HG03378 (cell line): ENCODE measurements at regions not wholly inside any gene's neighbourhood (a gene's known extent, or its start where the extent isn't known, plus 50 kb on each side); places are given as distances from the start of the nearest gene placed in this dataset.

Source experiments
- ATAC-seq: cut with Tn5 transposase; IDR thresholded peaks from one replicate; pipeline ENCODE4 v1.9.1; 2021; ENCODE audit warnings: mild to moderate bottlenecking, moderate library complexity; ENCODE audit not compliant: unreplicated experiment

DNA sequence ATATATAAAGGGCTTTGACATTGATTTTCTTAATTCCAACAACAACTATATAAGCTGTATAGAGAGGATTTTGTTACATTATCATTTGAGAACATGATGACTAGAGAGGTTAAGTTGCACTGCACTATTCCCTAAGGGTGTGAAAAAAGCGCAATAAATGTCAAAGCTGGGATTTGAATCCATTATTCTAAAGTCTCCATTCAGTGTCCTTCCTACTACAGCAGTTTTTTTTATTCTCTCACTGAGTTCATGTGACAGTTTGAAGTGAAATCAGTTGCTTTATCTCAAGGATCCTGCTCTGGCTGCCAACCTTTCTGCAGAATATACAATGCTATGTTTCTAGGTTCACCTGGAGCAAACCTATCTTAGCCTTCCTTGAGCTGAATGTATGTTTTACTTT is 177.5 kb downstream of the ANKRD50 start:
- no peak for ATAC-seq

DNA sequence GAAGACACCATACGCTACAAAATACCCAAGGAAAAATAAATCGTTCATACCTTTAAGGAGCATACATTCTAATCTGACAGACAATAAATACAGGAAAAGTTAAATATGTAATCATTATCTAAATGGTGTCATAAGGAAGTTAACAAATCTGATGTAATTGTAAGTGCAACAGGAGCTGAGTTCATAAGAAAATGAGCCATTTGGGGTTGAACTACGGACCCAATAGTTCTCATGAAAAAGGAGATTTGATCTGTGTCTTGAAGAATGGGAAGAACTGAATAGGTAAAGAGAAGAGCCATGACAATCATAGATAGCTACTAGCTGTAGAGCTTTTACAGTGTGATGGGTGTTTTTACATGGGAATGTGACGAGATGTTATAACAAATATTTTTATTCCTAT is 175.6 kb downstream of the ANKRD50 start:
- no peak for ATAC-seq

DNA sequence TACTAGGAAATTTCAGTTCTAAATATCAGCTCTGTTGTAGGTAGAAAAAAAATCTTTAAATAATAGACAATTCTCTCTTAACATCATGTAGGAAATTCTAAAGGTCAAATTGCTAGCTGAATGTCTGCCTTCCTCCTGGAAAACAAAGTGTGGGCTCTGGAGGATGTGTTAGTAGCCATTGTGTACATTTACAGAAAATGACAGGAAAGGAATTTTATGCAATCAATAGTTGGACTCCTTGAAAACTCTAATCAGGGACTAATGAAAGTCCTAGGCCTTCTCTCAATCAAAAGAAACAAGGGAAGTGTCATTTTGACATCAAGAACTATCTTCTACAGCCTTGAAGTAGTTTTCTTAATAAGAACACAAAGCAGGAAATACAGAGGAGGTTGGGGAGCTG is 174.6 kb downstream of the ANKRD50 start:
- ATAC-seq = no peak

DNA sequence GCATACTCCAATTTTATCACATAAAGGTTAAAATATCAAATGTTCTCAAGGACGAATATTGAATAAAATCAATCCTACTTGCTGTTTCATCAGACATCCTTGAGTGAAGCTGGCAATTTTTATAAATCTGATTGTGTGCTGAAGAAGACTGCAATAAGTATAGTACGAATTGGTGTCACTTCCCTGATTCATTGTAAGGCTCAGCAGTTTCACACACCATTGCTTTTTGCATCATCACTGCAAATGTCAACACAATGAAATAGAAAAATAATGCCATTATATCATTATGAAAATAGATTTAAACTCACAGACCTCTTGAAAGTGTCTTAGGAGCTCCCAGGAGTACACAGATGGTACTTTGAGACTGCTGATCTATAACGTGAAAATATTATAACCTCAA is 172.5 kb downstream of the ANKRD50 start:
- ATAC-seq = no peak

DNA sequence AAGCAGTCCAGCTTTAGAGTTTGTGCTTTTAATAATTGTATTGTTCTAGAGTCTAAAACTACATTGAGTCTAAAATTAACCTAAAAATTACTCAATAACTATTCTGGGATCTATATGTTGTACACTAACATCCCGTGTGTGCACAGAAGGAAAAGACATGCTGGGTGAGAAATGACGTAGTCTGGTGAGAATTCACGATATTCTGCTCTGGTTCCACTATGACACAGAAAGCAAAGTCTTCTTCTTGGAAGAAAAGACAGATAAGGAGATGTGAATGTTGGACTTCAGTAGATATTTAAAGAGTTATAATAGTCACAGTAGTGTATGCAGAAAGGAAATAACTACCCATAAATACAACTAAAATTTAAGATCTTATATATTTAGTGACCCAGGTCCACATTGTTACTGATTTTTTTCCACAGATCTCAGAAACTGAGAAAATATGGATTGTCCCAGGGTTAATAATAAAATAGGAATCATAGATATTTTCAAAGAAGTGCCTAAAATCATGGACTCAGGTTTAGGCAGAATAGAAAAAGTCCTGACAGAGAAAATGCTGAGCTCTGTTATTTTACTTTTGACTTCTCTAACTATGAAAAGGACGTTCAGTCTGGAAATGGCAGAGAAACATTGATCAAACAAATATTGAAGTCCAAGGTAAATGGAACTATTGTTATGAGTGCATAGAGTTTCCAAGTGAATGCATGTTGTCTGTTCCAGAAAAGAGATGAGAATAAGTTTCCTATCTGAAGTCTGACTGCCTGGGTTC is 170.7 kb downstream of the ANKRD50 start:
- no peak for ATAC-seq

DNA sequence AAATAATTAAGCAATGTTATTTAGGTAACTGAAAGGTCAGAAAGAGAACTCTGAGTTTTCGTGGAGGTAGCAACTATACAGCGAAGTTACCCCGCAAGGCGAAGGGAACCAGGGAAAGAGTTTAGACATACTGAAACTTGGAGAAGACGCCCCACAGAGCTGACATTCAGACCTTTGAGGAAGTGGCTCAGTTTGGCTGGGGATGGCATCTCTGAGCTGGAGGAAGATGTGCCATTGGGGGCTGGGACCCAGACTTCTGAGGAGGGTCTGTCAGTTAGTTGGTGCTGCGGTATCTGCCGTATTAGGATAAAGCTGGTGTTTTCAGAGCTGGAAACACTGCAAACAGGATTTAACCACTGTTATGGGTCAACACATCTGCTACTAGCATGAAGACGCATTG is 156.6 kb downstream of the ANKRD50 start:
- no peak for ATAC-seq

DNA sequence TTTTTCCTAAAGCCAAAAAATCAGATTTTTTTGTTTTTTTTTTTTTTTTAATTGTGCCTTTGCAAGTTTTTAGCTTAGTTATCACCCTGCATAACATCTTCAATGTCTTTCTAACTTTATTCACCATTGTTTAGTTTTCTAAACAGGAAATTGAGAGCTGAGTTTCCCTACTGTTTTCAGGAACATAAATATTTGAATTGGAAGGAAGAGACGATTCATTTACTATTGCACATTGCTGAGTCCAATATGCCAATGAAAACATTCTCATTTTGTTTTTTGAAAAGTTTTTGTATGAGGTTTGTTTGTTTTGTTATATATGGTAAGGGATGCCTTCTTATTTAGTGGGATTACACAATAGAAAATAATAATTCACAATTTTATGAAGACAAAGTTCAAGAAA is 148.4 kb downstream of the ANKRD50 start:
- ATAC-seq = no peak

DNA sequence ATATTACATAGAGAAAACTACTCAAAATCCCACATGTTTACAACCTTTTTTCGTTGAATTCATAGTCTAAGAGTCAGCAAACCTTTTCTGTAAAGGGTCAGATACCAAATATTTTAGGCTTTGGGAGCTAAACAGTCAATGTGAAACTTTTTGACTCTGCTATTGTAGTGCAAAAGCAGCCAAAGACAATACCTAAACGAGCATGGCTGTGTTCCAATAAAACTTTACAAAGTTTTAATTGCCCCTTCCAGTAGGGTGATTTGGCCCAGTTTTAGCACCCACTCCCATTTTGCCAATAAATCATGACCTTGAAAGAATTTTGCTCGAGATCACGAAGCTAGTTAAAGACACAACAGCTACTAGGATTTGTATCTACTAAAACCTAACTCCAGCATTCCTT is 147.2 kb downstream of the ANKRD50 start:
- no peak for ATAC-seq

DNA sequence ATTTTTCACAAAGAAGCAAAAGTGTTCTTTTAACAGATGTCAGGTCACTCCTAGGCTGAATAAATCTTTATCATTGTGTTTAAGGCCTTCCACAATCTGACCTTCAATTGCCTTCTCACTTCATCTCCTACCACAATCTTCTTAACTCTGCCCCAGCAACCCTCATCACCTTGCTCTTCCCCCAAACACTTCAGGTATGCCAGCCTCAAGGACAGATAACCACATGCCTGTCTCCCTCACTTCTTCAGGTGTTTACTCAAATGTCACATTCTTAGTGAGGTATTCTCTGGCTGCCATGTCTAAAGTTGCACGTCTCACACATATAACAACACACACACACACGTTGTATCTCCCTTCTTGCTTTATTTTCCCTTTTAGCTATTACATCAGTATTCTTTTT is 146.5 kb downstream of the ANKRD50 start:
- ATAC-seq = no peak

DNA sequence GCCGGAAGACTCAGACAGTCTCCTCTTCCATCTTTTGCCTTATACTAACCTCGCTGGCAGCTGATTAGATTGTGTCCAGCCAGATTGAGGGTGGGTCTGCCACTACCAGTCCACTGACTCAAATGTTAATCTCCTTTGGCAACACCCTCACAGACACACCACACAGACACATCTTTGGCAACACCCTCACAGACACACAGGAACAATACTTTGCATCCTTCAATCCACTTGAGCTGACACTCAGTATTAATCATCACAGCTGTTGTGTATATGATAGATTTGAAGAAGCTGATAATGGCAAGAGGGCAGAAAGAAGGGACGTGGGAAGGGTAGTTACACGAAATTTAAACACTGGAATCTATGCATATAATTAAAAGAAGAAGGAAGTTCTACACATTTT is 139.5 kb downstream of the ANKRD50 start:
- ATAC-seq = no peak

DNA sequence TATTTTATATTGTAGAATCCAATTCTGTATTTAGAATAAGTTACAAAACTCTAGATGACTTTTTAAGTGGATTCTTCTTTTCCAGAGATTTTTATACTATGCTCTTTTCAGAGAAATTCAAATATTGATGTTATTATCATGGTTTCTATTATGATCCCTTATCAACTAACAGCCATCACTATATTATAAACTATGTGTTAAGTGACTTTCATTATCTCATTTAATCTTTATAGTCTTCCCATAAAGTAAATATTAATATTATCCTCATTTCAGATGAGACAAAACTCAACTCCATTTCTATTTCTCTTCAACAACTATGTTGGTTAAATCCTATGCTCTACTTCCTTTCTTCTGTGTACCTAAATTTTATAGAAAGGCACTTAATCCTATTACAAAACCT is 132.6 kb downstream of the ANKRD50 start:
- ATAC-seq = no peak

DNA sequence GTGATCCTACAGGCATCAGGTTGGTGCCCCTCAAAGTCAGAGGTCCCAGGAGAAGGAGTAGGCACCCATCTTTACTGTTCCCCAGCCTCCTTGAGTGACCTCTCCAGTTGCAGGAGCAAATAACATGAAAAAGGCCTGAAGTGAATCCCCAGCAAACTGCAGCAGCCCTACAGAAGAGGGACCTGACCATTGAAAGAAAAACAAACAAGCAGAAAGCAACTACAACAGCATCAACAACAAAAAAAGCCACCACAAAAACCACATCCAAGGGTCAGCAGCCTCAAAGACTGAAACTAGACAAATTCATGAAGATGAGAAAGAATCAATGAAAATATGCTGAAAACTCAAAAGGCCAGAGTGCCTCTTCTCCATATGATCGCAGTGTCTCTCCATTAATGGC is 128.7 kb downstream of the ANKRD50 start:
- no peak for ATAC-seq

DNA sequence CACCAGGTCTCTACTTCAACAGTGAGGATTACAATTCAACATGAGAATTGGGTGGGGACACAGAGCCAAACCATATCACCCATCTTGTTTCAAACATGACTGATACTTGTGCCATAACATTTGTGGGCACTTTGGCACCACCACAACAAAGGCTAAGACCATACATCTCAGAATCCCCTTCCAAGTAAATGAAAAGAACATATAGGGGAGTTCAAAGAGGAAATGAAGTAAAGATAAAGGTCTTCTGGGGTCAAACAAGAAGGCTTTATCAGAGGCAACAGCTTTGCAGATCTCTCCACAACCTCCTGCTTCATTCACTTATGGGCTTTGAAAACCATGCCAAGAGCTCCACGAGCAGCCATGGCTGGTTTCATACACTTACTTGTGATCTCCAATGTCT is 122.7 kb downstream of the ANKRD50 start:
- ATAC-seq = no peak

DNA sequence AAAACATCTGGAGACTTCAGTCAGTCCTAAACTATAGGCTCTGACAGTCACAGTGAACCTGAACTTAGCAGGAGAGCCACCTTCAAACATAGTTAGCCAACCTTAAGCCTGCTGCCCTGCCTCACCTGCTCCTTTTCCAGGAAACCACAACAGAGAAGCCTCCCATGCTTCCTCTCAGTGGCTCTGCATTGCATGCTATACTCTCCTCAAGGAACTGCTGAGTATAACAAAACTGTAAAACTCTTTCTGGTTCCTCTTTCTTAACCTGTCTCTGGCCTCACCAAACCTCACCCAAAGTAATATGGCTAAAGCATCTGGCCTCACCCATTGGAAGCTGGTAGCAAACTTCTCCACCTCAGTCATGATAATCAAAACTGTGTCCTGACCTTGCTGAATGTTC is 122.1 kb downstream of the ANKRD50 start:
- no peak for ATAC-seq

DNA sequence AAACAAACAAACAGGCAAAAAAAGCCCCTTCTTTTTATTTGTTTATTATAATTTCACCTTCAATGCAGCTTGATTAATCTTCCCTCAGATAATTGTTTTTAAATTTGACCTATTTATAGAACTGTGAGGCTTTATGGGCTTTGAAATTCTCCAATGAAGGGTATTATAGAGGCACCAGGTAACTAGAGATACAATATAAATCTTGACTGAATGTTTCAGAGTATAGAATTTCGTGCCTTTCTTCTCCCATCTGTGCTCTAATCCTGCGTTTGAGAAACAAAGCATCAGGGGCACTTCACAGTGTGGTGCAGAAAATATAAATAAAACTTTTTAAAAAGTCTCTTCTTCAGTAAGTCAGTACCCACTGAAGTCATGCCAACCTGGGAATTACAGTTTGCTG is 120.9 kb downstream of the ANKRD50 start:
- ATAC-seq = no peak

DNA sequence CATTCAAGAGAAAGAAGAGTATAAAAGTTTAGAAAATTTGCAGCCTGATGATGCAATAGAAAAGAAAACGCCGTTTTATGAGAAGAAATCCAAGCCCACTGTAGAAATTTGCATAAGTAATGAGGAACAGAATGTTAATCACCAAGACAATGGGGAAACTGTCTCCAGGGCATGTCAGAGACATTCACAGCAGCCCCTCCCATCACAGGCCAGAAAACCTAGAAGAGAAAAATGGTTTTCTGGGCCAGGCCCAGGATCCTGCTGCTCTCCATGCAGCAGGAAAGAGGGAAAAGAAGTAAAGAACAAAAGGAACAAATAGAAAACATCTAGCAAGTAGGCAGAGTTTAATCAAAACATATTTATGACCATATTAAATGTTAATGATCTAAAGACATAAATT is 119.0 kb downstream of the ANKRD50 start:
- ATAC-seq = no peak

DNA sequence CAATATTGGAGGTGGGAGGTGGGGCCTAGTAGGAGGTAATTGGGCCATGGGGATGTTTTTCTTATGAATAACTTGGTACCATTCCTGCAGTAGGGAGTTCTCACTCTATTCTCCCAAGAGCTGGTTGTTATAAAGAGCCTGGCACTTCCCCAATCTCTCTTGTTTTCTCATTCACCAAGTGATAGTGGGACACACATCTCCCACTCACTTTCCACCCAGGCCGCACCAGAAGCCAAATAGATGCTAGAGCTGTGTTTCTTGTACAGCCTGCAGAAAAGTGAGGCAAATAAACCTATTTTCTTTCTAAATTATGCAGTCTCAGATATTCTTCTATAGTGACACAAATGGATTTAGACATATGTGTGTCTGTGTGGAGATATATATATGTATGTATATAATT is 117.6 kb downstream of the ANKRD50 start:
- no peak for ATAC-seq

DNA sequence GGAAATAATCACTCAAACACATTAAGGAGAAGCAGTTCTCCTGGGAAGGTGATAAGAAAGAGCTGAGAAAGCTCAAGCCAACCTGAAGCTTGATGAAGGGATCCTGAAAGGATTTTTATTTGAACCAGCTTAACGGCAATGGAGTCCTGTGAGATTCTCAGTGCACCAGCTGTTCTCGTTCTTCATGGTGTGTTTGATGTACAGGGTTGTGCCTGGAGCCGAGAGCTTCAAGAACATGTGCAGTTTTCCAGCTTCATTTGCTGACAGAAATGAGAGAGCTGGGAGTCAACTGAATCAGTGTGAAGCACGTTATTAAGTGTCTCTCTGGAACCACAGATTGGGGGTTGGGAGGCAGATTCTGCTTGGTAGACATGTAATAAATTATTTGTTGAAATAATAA is 115.7 kb downstream of the ANKRD50 start:
- no peak for ATAC-seq

DNA sequence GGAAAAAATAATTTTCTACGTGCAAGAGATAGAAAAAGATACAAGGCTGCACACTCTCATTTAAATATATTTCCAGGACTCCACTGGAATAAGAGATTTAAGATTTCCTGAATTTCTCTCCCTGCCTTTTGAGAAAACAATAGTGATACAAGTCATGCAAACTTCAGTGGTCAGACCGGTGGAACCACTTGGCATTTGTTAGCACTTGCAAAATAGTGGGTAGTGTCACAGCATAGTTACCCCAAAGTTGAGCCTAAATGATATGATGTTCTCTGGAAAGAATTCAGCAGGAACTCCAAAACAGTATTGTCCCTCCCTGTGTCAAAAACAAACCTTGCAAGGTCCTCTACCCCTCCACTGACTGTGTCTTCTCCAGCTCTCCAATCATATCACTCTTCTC is 102.3 kb downstream of the ANKRD50 start:
- no peak for ATAC-seq
